ENCODE measurements at regions not wholly inside any gene's neighbourhood (a gene's known extent, or its start where the extent isn't known, plus 50 kb on each side); places are given as distances from the start of the nearest gene placed in this dataset.

DNA sequence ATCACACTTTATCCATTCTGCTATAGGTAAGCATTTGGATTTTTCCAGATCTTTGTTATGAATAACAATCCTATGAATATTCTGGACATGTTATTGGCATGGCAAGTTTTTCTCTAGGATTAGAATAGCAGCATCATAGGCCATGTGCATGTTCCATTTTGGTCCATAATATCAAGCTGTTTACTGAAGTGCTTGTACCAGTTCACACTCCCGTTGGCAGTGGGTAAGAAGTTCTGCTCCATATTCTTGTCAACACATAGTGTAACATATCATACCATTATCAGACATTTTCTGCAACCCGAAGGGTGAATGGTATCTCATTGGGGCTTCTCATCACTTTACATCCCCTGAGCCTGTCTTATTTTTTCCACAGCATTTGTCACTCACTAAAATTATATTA is 661.9 kb upstream of the SALL1 start:
- BruUV-seq (replicated peaks) = no TSS peak
- Histone ChIP-seq H3K9me3 (ENCODE audit: low read length) (peaks cover 11% of the 10 kb centered on the region), H3K27ac (ENCODE audit: extremely low read length, insufficient read depth, low read length) (no peak overlapping the region), H3K4me1 (ENCODE audit: insufficient read depth, low read length) (no peaks in the 10 kb centered on the region), H3K9ac (ENCODE audit: insufficient read depth, low read depth, low read length) (no peak overlapping the region), H3K79me2 (ENCODE audit: insufficient read depth, low read length) (no peaks in the 10 kb centered on the region), H3K4me2 (ENCODE audit: low read depth, low read length) (no peak overlapping the region), H3K36me3 (replicated peaks in 1 of 2; ENCODE audit: control insufficient read depth in 1 of 2, insufficient read depth in 2 of 2, low read length in 2 of 2) (no peaks in the 10 kb centered on the region), H3K27me3 (ENCODE audit: control insufficient read depth in 1 of 2, insufficient read depth in 2 of 2, low read length in 2 of 2) (no peaks in the 10 kb centered on the region), H4K20me1 (ENCODE audit: insufficient read depth, low read length) (no peaks in the 10 kb centered on the region), H2AFZ (ENCODE audit: low read length) (no peak overlapping the region), H3K4me3 (replicated peaks in 1 of 3; ENCODE audit: insufficient read depth in 1 of 3, low read depth in 2 of 3, low read length in 3 of 3) (no peak overlapping the region)
- FAIRE-seq = peak; percentile 8
- TF ChIP-seq, protein P1, sequence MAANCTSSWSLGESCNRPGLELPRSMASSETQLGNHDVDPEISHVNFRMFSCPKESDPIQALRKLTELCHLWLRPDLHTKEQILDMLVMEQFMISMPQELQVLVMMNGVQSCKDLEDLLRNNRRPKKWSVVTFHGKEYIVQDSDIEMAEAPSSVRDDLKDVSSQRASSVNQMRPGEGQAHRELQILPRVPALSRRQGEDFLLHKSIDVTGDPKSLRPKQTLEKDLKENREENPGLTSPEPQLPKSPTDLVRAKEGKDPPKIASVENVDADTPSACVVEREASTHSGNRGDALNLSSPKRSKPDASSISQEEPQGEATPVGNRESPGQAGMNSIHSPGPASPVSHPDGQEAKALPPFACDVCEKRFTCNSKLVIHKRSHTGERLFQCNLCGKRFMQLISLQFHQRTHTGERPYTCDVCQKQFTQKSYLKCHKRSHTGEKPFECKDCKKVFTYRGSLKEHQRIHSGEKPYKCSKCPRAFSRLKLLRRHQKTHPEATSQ (CRISPR knock-in tag; IDR thresholded peaks at IDR 0.05; ENCODE audit: borderline replicate concordance) = no peak
- no peak for TF ChIP-seq ELF3 (CRISPR knock-in tag; IDR thresholded peaks at IDR 0.05)
- no peak for TF ChIP-seq ZXDC (CRISPR knock-in tag; IDR thresholded peaks at IDR 0.05)
- no peak for TF ChIP-seq ZNF30 (CRISPR knock-in tag; IDR thresholded peaks at IDR 0.05)
- no peak for TF ChIP-seq TCF12 (IDR thresholded peaks at IDR 0.05)
- no peak for TF ChIP-seq TCF12 (CRISPR knock-in tag; IDR thresholded peaks at IDR 0.05)
- ChIA-PET CTCF (ENCODE audit: low intra/inter-chr PET ratio, low total read pairs) (no interaction called here), POLR2A (no interaction called here)
- intact Hi-C loops (cut with micrococcal nuclease; ENCODE audit: unreplicated experiment) = no loop called here
- in situ Hi-C loops (cut with HindIII; ENCODE audit: extremely low pct_ligation_motif_present, low pct_unique_long_range_greater_than_20kb) = no loop called here
- whole genome bisulfite sequencing (ENCODE audit: low lambda C conversion rate) = 0% methylated on average over 2 of the region's 2 CpGs
- no peak for DNase-seq (ENCODE audit: low spot score)
- no peak for ATAC-seq
